ENCODE measurements at regions not wholly inside any gene's neighbourhood (a gene's known extent, or its start where the extent isn't known, plus 50 kb on each side); places are given as distances from the start of the nearest gene placed in this dataset.

- no peak for DNase-seq
Observed at GRCh38 chr14:82403987-82404386, 870.3 kb upstream of the SEL1L start.

GRCh38 chr14:82410064-82410463, 876.4 kb upstream of the SEL1L start:
- no peaks in the 10 kb centered on the region for H3K27me3 ChIP-seq
- DNase-seq (no peak), ATAC-seq (no peak)
- no peak overlapping the region for H3K27ac ChIP-seq
- no peaks in the 10 kb centered on the region for H3K9me3 ChIP-seq
- H3K4me1 ChIP-seq: no peaks in the 10 kb centered on the region
- no peak overlapping the region for H3K4me3 ChIP-seq
- intact Hi-C loops (cut with DNase I): no loop called here
- H3K36me3 ChIP-seq: no peaks in the 10 kb centered on the region
- TF ChIP-seq, protein P1, sequence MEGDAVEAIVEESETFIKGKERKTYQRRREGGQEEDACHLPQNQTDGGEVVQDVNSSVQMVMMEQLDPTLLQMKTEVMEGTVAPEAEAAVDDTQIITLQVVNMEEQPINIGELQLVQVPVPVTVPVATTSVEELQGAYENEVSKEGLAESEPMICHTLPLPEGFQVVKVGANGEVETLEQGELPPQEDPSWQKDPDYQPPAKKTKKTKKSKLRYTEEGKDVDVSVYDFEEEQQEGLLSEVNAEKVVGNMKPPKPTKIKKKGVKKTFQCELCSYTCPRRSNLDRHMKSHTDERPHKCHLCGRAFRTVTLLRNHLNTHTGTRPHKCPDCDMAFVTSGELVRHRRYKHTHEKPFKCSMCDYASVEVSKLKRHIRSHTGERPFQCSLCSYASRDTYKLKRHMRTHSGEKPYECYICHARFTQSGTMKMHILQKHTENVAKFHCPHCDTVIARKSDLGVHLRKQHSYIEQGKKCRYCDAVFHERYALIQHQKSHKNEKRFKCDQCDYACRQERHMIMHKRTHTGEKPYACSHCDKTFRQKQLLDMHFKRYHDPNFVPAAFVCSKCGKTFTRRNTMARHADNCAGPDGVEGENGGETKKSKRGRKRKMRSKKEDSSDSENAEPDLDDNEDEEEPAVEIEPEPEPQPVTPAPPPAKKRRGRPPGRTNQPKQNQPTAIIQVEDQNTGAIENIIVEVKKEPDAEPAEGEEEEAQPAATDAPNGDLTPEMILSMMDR (IDR thresholded peaks at IDR 0.05): no peak

More at GRCh38 chr14:82403987-82404386, 870.3 kb upstream of the SEL1L start:
- H3K27ac ChIP-seq: no peak overlapping the region
- H3K36me3 ChIP-seq: no peaks in the 10 kb centered on the region
- H3K4me1 ChIP-seq: no peaks in the 10 kb centered on the region
- no peak overlapping the region for H3K4me3 ChIP-seq
- H3K27me3 ChIP-seq: no peaks in the 10 kb centered on the region
- no peak for ATAC-seq
- H3K9me3 ChIP-seq: no peaks in the 10 kb centered on the region
- intact Hi-C loops (cut with DNase I): no loop called here
- TF ChIP-seq, protein P1 (IDR thresholded peaks at IDR 0.05): no peak

DNA sequence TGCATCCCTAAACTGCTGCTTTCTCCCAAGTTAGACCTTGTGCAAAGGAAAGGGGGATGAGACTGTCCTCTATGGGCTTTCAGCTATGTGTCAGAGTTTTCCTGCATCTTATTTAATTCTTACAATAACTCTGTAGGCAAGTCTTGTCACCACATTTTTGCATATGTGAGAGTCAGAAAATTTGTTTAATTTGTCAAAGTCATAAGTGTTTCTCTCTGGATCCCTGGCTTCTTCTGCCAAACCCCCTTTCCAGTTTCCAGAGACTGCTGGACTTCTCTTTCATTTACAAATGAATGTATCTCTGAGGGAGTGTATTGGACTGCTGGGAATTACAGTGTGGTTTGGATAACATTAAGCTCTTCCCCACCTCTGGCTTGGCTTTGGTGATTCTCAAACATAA, 877.6 kb upstream of the SEL1L start:
- ATAC-seq (no peak), DNase-seq (no peak)
- Histone ChIP-seq H3K4me1 (no peaks in the 10 kb centered on the region), H3K36me3 (no peaks in the 10 kb centered on the region), H3K27me3 (no peaks in the 10 kb centered on the region), H3K4me3 (no peak overlapping the region), H3K27ac (no peak overlapping the region), H3K9me3 (no peaks in the 10 kb centered on the region)
- intact Hi-C loops (cut with DNase I): no loop called here
- TF ChIP-seq, protein P1 (IDR thresholded peaks at IDR 0.05): no peak

- H3K4me1 ChIP-seq: no peaks in the 10 kb centered on the region
- intact Hi-C loops (cut with DNase I): no loop called here
- ATAC-seq: no peak
- no peak for DNase-seq
- TF ChIP-seq, protein P1 (IDR thresholded peaks at IDR 0.05): no peak
- no peaks in the 10 kb centered on the region for H3K9me3 ChIP-seq
- no peak overlapping the region for H3K4me3 ChIP-seq
- H3K36me3 ChIP-seq: no peaks in the 10 kb centered on the region
- H3K27ac ChIP-seq: no peak overlapping the region
- no peaks in the 10 kb centered on the region for H3K27me3 ChIP-seq
Observed at GRCh38 chr14:82412545-82412944, 878.9 kb upstream of the SEL1L start.

DNA sequence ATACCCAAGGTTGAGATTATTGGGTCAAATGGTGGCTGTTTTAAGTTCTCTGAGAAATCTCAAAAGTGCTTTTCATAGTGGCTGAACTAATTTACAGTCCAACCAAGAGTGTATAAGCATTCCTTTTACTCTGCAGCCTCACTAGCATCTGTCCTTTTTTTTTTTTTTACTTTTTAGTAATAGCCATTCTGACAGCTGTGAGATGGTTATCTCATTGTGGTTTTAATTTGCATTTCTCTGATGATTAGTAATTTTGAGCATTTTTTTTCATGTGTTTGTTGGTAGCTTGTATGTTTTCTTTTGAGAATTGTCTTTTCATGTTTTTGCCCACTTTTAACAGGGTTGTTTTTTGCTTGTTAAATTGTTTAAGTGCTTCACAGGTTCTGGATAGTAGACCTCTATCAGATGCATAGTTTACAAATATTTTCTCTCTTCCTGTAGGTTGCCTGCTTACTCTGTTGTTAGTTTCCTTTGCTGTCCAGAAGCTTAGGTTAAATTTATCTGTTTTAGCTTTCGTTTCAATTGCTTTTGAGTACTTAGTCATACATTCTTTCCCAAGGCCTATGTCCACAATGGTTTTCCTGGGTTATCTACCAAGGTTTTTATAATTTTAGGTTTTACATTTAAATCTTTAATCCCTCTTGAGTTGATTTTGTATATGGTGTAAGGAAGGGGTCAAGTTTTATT, 881.3 kb upstream of the SEL1L start:
- no peak for ATAC-seq
- no peaks in the 10 kb centered on the region for H3K4me1 ChIP-seq
- no peak for DNase-seq
- intact Hi-C loops (cut with DNase I): no loop called here
- no peaks in the 10 kb centered on the region for H3K36me3 ChIP-seq
- H3K27ac ChIP-seq: no peak overlapping the region
- no peaks in the 10 kb centered on the region for H3K27me3 ChIP-seq
- TF ChIP-seq, protein P1 (IDR thresholded peaks at IDR 0.05): no peak
- no peak overlapping the region for H3K4me3 ChIP-seq
- no peaks in the 10 kb centered on the region for H3K9me3 ChIP-seq

DNA sequence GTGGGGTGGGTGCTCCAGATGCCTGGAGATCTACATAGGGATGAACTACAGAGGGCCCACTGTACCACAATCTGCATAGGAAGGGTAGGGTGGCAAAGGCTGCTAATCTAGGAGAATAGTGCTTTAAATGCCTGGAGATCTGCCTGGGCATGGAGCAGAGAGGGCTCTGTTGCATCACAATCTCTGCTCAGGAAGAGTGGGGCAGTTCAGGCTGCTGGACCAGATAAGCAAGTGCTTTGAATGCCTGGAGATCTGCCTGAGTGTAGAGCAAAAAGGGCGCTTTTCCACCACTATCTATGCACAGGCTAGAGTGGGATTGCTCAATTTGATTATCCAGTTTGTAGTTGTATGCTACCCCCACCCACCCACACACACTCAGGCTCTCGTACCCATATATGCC, 886.3 kb upstream of the SEL1L start:
- Histone ChIP-seq H3K4me1 (no peaks in the 10 kb centered on the region), H3K27ac (no peak overlapping the region), H3K4me3 (no peak overlapping the region), H3K9me3 (no peaks in the 10 kb centered on the region), H3K36me3 (no peaks in the 10 kb centered on the region), H3K27me3 (no peaks in the 10 kb centered on the region)
- intact Hi-C loops (cut with DNase I): no loop called here
- TF ChIP-seq, protein P1 (IDR thresholded peaks at IDR 0.05): no peak
- DNase-seq (no peak), ATAC-seq (no peak)
